Fibroblast of lung (primary cell): ENCODE measurements at regions not wholly inside any gene's neighbourhood (a gene's known extent, or its start where the extent isn't known, plus 50 kb on each side); places are given as distances from the start of the nearest gene placed in this dataset.

Experiments
- DNase-seq, 2 donors: peaks; one replicate each; pipeline versions ENCODE4 v3.0.0 to v3.0.0-alpha.2; 2010; ENCODE audit warnings: low read depth in 2 of 2
- H2AFZ ChIP-seq: 2 replicates; pipeline ENCODE4 v1.5.1; 2012; ENCODE audit warnings: low read length, control low read depth, inconsistent platforms
- H3K27ac ChIP-seq: 2 replicates; pipeline ENCODE4 v1.5.1; 2011; ENCODE audit warnings: low read length, control low read depth; ENCODE audit not compliant: insufficient read depth
- H3K27me3 ChIP-seq: 2 replicates; pipeline ENCODE4 v1.5.1; 2011; ENCODE audit warnings: mild to moderate bottlenecking, low read length; ENCODE audit not compliant: control insufficient read depth, insufficient read depth
- H3K36me3 ChIP-seq: 2 replicates; pipeline ENCODE4 v1.5.1; 2011; ENCODE audit warnings: low read length; ENCODE audit not compliant: control insufficient read depth, insufficient read depth
- H3K4me1 ChIP-seq: 2 replicates; pipeline ENCODE4 v1.5.1; 2011; ENCODE audit warnings: low read length; ENCODE audit not compliant: control insufficient read depth, insufficient read depth; ENCODE audit errors: extremely low read depth
- H3K4me2 ChIP-seq: 2 replicates; pipeline ENCODE4 v1.5.1; 2011; ENCODE audit warnings: low read length, control low read depth; ENCODE audit not compliant: insufficient read depth; ENCODE audit errors: extremely low read depth
- H3K4me3 ChIP-seq, 4 experiments: fragments of 200-600 bp in 1 of 4; sonication (generic) in 1 of 4; replicated peaks in 1 of 4; 2 replicates each; pipeline ENCODE4 v1.5.1; 2011 to 2016; ENCODE audit warnings: low read length in 4 of 4, low read depth in 3 of 4, mild to moderate bottlenecking in 3 of 4, control low read depth in 2 of 4, inconsistent platforms in 1 of 4, mixed read lengths in 1 of 4; ENCODE audit not compliant: insufficient read depth in 1 of 4; ENCODE audit errors: control extremely low read depth in 1 of 4
- H3K79me2 ChIP-seq: 2 replicates; pipeline ENCODE4 v1.5.1; 2012; ENCODE audit warnings: mild to moderate bottlenecking, low read length, inconsistent platforms; ENCODE audit not compliant: control insufficient read depth, insufficient read depth
- H3K9ac ChIP-seq: 2 replicates; pipeline ENCODE4 v1.5.1; 2011; ENCODE audit warnings: mild to moderate bottlenecking, low read length, control low read depth; ENCODE audit not compliant: insufficient read depth
- H3K9me3 ChIP-seq: 2 replicates; pipeline ENCODE4 v1.5.1; 2012; ENCODE audit warnings: low read depth, low read length; ENCODE audit not compliant: control insufficient read depth, insufficient read depth
- H4K20me1 ChIP-seq: 2 replicates; pipeline ENCODE4 v1.5.1; 2011; ENCODE audit warnings: low read length; ENCODE audit not compliant: control insufficient read depth, insufficient read depth; ENCODE audit errors: extremely low read depth
- CTCF ChIP-seq, 2 donors: IDR thresholded peaks in 1 of 2; conservative IDR thresholded peaks in 1 of 2; 1 replicate in 1 of 2; 2 replicates in 1 of 2; pipeline ENCODE4 v1.5.1; 2011 to 2012; ENCODE audit warnings: low read length in 2 of 2, control low read depth in 1 of 2, inconsistent platforms in 1 of 2, low read depth in 1 of 2, mild to moderate bottlenecking in 1 of 2
- EZH2 ChIP-seq: IDR thresholded peaks from 2 replicates; pipeline ENCODE4 v1.5.1; 2012; ENCODE audit warnings: low read length, control low read depth, mild to moderate bottlenecking; ENCODE audit errors: missing control alignments

GRCh38 chr2:6249557-6249956, 557.4 kb downstream of the SOX11 start:
- Histone ChIP-seq H3K4me3 (no peak overlapping the region), H3K9me3 (no peaks in the 10 kb centered on the region), H3K9ac (no peak overlapping the region), H2AFZ (no peak overlapping the region), H3K36me3 (no peaks in the 10 kb centered on the region), H3K79me2 (no peaks in the 10 kb centered on the region), H3K4me2 (no peak overlapping the region), H3K4me1 (no peaks in the 10 kb centered on the region), H4K20me1 (no peaks in the 10 kb centered on the region), H3K27ac (no peak overlapping the region), H3K27me3 (no peaks in the 10 kb centered on the region)
- DNase-seq: no peak
- TF ChIP-seq EZH2 (no peak), CTCF (conservative IDR thresholded peaks at IDR 0.05 in 1 of 2, IDR thresholded peaks at IDR 0.05 in 1 of 2; ENCODE audit: low read depth in 1 of 2, low read length in 2 of 2) (no peak)

DNA sequence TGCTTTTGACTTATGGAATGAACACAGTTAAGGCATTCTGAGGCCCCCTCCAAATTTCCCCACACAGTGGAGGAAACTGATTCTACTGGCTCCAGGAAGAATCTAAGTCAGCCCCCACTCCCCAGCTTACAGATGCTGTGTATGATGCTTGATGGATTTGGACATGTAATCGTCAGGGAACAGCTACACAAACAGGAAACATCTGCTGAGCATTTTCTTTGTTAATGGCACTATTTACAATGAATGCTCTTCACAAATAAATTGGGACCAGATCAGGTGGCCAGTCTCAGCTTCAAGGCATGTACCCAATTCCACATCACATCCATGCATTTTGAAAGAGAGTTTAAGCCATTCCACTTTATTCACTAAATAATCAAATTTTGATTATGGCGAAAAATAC, 562.3 kb downstream of the SOX11 start:
- Histone ChIP-seq H3K27ac (no peak overlapping the region), H3K36me3 (no peaks in the 10 kb centered on the region), H3K9me3 (no peaks in the 10 kb centered on the region), H3K27me3 (no peaks in the 10 kb centered on the region), H4K20me1 (no peaks in the 10 kb centered on the region), H2AFZ (no peak overlapping the region), H3K9ac (no peak overlapping the region), H3K79me2 (no peaks in the 10 kb centered on the region), H3K4me1 (no peaks in the 10 kb centered on the region), H3K4me2 (no peak overlapping the region), H3K4me3 (no peak overlapping the region)
- no peak for TF ChIP-seq CTCF (conservative IDR thresholded peaks at IDR 0.05 in 1 of 2, IDR thresholded peaks at IDR 0.05 in 1 of 2; ENCODE audit: low read depth in 1 of 2, low read length in 2 of 2)
- no peak for TF ChIP-seq EZH2
- no peak for DNase-seq

DNA sequence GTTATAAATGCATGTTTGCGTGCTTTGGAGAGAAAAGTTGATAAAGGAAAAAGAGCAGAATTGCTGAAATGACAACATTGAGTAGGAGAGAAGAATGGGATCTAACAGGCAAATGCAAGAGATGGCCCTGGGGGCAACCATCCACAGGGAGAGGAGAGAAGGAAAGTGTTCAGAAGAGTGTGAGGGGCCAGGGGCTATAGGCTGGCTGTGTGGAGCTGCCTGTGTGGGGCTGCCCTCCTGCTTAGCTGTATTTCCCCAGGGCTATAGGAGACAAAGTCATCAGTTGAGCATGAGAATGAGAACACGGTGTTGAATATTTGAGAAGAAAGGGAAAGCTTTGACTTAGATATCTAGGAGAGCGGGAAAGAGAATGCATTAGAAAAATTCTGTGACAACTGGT, 572.0 kb downstream of the SOX11 start:
- no peak overlapping the region for H3K4me2 ChIP-seq
- no peak for DNase-seq
- H3K27ac ChIP-seq: no peak overlapping the region
- H3K4me3 ChIP-seq: no peak overlapping the region
- H2AFZ ChIP-seq: no peak overlapping the region
- TF ChIP-seq EZH2 (no peak), CTCF (conservative IDR thresholded peaks at IDR 0.05 in 1 of 2, IDR thresholded peaks at IDR 0.05 in 1 of 2; ENCODE audit: low read depth in 1 of 2, low read length in 2 of 2) (no peak)
- no peaks in the 10 kb centered on the region for H3K27me3 ChIP-seq
- H3K9me3 ChIP-seq: no peaks in the 10 kb centered on the region
- no peak overlapping the region for H3K9ac ChIP-seq
- no peaks in the 10 kb centered on the region for H3K4me1 ChIP-seq
- no peaks in the 10 kb centered on the region for H3K79me2 ChIP-seq
- no peaks in the 10 kb centered on the region for H3K36me3 ChIP-seq
- no peaks in the 10 kb centered on the region for H4K20me1 ChIP-seq
